CD4-positive, alpha-beta T cell (primary cell): ENCODE measurements at regions not wholly inside any gene's neighbourhood (a gene's known extent, or its start where the extent isn't known, plus 50 kb on each side); places are given as distances from the start of the nearest gene placed in this dataset.

ENCODE experiments used
- ATAC-seq: fragments of 200-7000 bp; cut with Tn5 transposase; one replicate; pipeline ENCODE4 v1.10.0; 2022; ENCODE audit warnings: mild to moderate bottlenecking; ENCODE audit not compliant: poor library complexity
- CTCF ChIA-PET: fragments of 350-600 bp; sonication (Branson Sonifier 250); formaldehyde crosslinking; loops from one replicate; lab custom pipeline; 2021; ENCODE audit warnings: antibody characterized with exemption, inconsistent platforms; lab: Charles Lee
- POLR2A ChIA-PET: fragments of 350-600 bp; sonication (Branson Sonifier 250); formaldehyde crosslinking; loops from one replicate; lab custom pipeline; 2021; ENCODE audit warnings: antibody characterized with exemption, inconsistent platforms; lab: Charles Lee
- DNase-seq, 14 experiments: peaks; one replicate each; pipeline ENCODE4 v3.0.0-alpha.2; 2013 to 2020; ENCODE audit warnings: mixed read lengths in 2 of 14
- H3K27ac ChIP-seq, 2 donors: one replicate each; pipeline versions ENCODE4 v1.5.1 to v1.7.0; 2013; ENCODE audit warnings: low read length in 2 of 2, low read depth in 1 of 2, mild to moderate bottlenecking in 1 of 2
- H3K27me3 ChIP-seq, 2 experiments: 1 replicate in 1 of 2; 2 replicates in 1 of 2; pipeline versions ENCODE4 v1.6.1 to v1.7.0; 2013; ENCODE audit warnings: low read length in 2 of 2, control low read depth in 1 of 2, mild to moderate bottlenecking in 1 of 2, moderate library complexity in 1 of 2; ENCODE audit not compliant: insufficient read depth in 2 of 2, control insufficient read depth in 1 of 2
- H3K36me3 ChIP-seq: one replicate; pipeline ENCODE4 v1.6.1; 2013; ENCODE audit warnings: low read length, control low read depth; ENCODE audit not compliant: insufficient read depth
- H3K4me1 ChIP-seq: one replicate; pipeline ENCODE4 v1.6.1; 2013; ENCODE audit warnings: low read length, control low read depth; ENCODE audit not compliant: insufficient read depth
- H3K4me3 ChIP-seq: one replicate; pipeline ENCODE4 v1.5.1; 2013; ENCODE audit warnings: mild to moderate bottlenecking, low read length, moderate library complexity
- H3K9me3 ChIP-seq, 2 experiments: 1 replicate in 1 of 2; 2 replicates in 1 of 2; pipeline versions ENCODE4 v1.6.1 to v1.7.0; 2013; ENCODE audit warnings: low read length in 2 of 2, mild to moderate bottlenecking in 2 of 2, control low read depth in 1 of 2, moderate library complexity in 1 of 2; ENCODE audit not compliant: control insufficient read depth in 1 of 2, insufficient read depth in 1 of 2
- H3K27ac Mint-ChIP-seq: one replicate; pipeline ENCODE4 v1.8.0; 2020; ENCODE audit warnings: mixed read lengths
- H3K27me3 Mint-ChIP-seq: one replicate; pipeline ENCODE4 v1.8.0; 2021; ENCODE audit warnings: mixed read lengths
- H3K36me3 Mint-ChIP-seq: one replicate; pipeline ENCODE4 v1.8.0; 2021; ENCODE audit warnings: low read depth, mixed read lengths
- H3K4me1 Mint-ChIP-seq: one replicate; pipeline ENCODE4 v1.8.0; 2021; ENCODE audit warnings: low read depth, mixed read lengths
- H3K4me3 Mint-ChIP-seq: one replicate; pipeline ENCODE4 v1.8.0; 2020; ENCODE audit warnings: mild to moderate bottlenecking, mixed read lengths
- H3K9me3 Mint-ChIP-seq: one replicate; pipeline ENCODE4 v1.8.0; 2020; ENCODE audit warnings: mixed read lengths
- intact Hi-C, 2 experiments: fragments of 100-400 bp; cut with DNase I in 1 of 2; cut with micrococcal nuclease in 1 of 2; formaldehyde crosslinking; loops; one replicate each; pipeline versions ENCODE4 v1.15.1 to v1.9.0; 2023 to 2025; cut with DNase I, micrococcal nuclease
- TF ChIP-seq, protein P1 (sequence below): fragments of 200-600 bp; IDR thresholded peaks from one replicate; pipeline ENCODE4 v1.8.0; 2022; ENCODE audit warnings: antibody characterized with exemption, mild to moderate bottlenecking

- peaks cover 24% of the 10 kb centered on the region for H3K4me1 Mint-ChIP-seq
- DNase-seq = no peak
- no peak for ATAC-seq
- H3K36me3 Mint-ChIP-seq = peaks cover 25% of the 10 kb centered on the region
- Histone ChIP-seq H3K27me3 (no peaks in the 10 kb centered on the region), H3K36me3 (no peaks in the 10 kb centered on the region), H3K27ac (no peak overlapping the region), H3K4me1 (peaks cover 21% of the 10 kb centered on the region), H3K9me3 (peaks cover 0 to 3% of the 10 kb centered on the region in 2 experiments), H3K4me3 (no peak overlapping the region)
- ChIA-PET POLR2A (no interaction called here), CTCF (interaction anchor here (0.9 to 2.0 kb wide), 2 partner anchors 137 to 577 kb away, joined by 4 to 7 read pairs; partner anchors contain the start of gene POM121L2)
- H3K27me3 Mint-ChIP-seq = peaks cover 24% of the 10 kb centered on the region
- H3K9me3 Mint-ChIP-seq = no peaks in the 10 kb centered on the region
- peak overlapping the region; percentile 77 for H3K4me3 Mint-ChIP-seq
- intact Hi-C loops = loop anchor here (5.0 kb wide), 4 partner anchors 302 to 727 kb away; no protein-coding TSS in a partner anchor
- TF ChIP-seq, protein P1, sequence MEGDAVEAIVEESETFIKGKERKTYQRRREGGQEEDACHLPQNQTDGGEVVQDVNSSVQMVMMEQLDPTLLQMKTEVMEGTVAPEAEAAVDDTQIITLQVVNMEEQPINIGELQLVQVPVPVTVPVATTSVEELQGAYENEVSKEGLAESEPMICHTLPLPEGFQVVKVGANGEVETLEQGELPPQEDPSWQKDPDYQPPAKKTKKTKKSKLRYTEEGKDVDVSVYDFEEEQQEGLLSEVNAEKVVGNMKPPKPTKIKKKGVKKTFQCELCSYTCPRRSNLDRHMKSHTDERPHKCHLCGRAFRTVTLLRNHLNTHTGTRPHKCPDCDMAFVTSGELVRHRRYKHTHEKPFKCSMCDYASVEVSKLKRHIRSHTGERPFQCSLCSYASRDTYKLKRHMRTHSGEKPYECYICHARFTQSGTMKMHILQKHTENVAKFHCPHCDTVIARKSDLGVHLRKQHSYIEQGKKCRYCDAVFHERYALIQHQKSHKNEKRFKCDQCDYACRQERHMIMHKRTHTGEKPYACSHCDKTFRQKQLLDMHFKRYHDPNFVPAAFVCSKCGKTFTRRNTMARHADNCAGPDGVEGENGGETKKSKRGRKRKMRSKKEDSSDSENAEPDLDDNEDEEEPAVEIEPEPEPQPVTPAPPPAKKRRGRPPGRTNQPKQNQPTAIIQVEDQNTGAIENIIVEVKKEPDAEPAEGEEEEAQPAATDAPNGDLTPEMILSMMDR = no peak
- H3K27ac Mint-ChIP-seq = peak overlapping the region; percentile 76
Measured at GRCh38 chr6:27174958-27175357, 72.5 kb upstream of the PRSS16 start.

DNA sequence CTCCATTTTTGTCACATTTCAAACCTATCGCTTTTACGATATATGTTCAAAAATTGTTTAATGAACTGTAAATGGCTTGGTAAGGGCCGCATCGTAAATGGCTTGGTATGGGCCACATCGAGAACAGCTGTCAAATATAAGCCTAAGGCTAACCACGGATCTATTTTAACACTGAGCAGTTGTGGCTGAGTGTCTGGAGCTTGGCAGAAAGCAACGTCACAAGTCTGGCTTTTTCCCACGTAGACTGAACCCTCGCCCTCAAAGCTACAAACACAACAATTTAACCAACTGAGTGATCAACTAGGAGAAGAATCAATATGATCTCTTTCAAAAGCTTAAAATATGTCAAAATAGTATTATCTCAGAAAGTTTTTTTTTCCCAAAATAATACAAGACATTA lies 71.4 kb upstream of the PRSS16 start:
- intact Hi-C loops = loop anchor here (2.0 to 5.0 kb wide), 6 partner anchors 13 to 726 kb away; no protein-coding TSS in a partner anchor

GRCh38 chr6:27176523-27177484 lies 70.7 kb upstream of the PRSS16 start:
- peaks cover 0 to 3% of the 10 kb centered on the region in 2 experiments for H3K9me3 ChIP-seq
- peak overlapping the region; percentile 89 for H3K4me3 ChIP-seq
- CTCF ChIA-PET = interaction anchor here (0.6 to 3.0 kb wide), 24 partner anchors 12 to 1184 kb away, joined by 3 to 20 read pairs (median 3); a partner anchor contains a TSS
- POLR2A ChIA-PET = interaction anchor here (0.6 to 3.2 kb wide), 34 partner anchors 9 to 1661 kb away, joined by 3 to 35 read pairs (median 4); partner anchors contain the start of genes HMGN4, POM121L2, ZKSCAN3 and ZNF184
- ATAC-seq = peak; percentile 47
- peak overlapping the region; percentile 99 for H3K4me3 Mint-ChIP-seq
- intact Hi-C loops = loop anchor here (1.0 to 5.0 kb wide), 8 partner anchors 14 to 725 kb away; no protein-coding TSS in a partner anchor
- TF ChIP-seq, protein P1 = no peak
- no peaks in the 10 kb centered on the region for H3K9me3 Mint-ChIP-seq
- H3K4me1 Mint-ChIP-seq = peaks cover 24% of the 10 kb centered on the region
- peak overlapping the region; percentile 27 to 63 for H3K27ac ChIP-seq
- H3K36me3 Mint-ChIP-seq = peaks cover 25% of the 10 kb centered on the region
- H3K36me3 ChIP-seq = no peaks in the 10 kb centered on the region
- no peaks in the 10 kb centered on the region for H3K27me3 ChIP-seq
- H3K4me1 ChIP-seq = peaks cover 21% of the 10 kb centered on the region
- peak; percentile 54 to 89 (median 64) for DNase-seq
- H3K27ac Mint-ChIP-seq = peak overlapping the region; percentile 100
- peaks cover 24% of the 10 kb centered on the region for H3K27me3 Mint-ChIP-seq

More for the DNA sequence above, 71.4 kb upstream of the PRSS16 start:
- TF ChIP-seq, protein P1 = no peak
- Mint-ChIP-seq H3K27ac (peak overlapping the region; percentile 100), H3K4me1 (peaks cover 24% of the 10 kb centered on the region), H3K27me3 (peaks cover 24% of the 10 kb centered on the region), H3K4me3 (peak overlapping the region; percentile 99), H3K9me3 (no peaks in the 10 kb centered on the region), H3K36me3 (peaks cover 25% of the 10 kb centered on the region)
- peak in 2 of 14 experiments; percentile 53 to 70 for DNase-seq
- ChIA-PET POLR2A (interaction anchor here (0.8 to 3.2 kb wide), 12 partner anchors 21 to 960 kb away, joined by 3 to 35 read pairs (median 10); partner anchors contain the start of gene HMGN4), CTCF (interaction anchor here (1.2 to 3.0 kb wide), 5 partner anchors 29 to 596 kb away, joined by 3 to 20 read pairs (median 7); a partner anchor contains a TSS)
- H3K36me3 ChIP-seq = no peaks in the 10 kb centered on the region
- peaks cover 0 to 3% of the 10 kb centered on the region in 2 experiments for H3K9me3 ChIP-seq
- peak; percentile 21 for ATAC-seq
- no peak overlapping the region for H3K27ac ChIP-seq
- H3K4me3 ChIP-seq = no peak overlapping the region
- H3K27me3 ChIP-seq = no peaks in the 10 kb centered on the region
- H3K4me1 ChIP-seq = peaks cover 21% of the 10 kb centered on the region
